Neuronal stem cell (in vitro differentiated cells): ENCODE measurements at regions not wholly inside any gene's neighbourhood (a gene's known extent, or its start where the extent isn't known, plus 50 kb on each side); places are given as distances from the start of the nearest gene placed in this dataset.

ENCODE experiments used
- DNase-seq: peaks from one replicate; pipeline ENCODE4 v3.0.0-alpha.2; 2013; ENCODE audit warnings: low spot score
- H2AFZ ChIP-seq: one replicate; pipeline ENCODE4 v1.6.1; 2013; ENCODE audit warnings: mild to moderate bottlenecking, low read length, inconsistent platforms
- H2AK5ac ChIP-seq: 2 replicates; pipeline ENCODE4 v1.6.1; 2013; ENCODE audit warnings: low read depth, mild to moderate bottlenecking, inconsistent platforms, low read length, moderate library complexity, mixed read lengths
- H2BK120ac ChIP-seq: 2 replicates; pipeline ENCODE4 v1.6.1; 2013; ENCODE audit warnings: low read depth, mild to moderate bottlenecking, inconsistent platforms, low read length, moderate library complexity, mixed read lengths
- H2BK12ac ChIP-seq: one replicate; pipeline ENCODE4 v1.6.1; 2013; ENCODE audit warnings: low read length, inconsistent platforms
- H2BK15ac ChIP-seq: 2 replicates; pipeline ENCODE4 v1.6.1; 2013; ENCODE audit warnings: mild to moderate bottlenecking, low read length, inconsistent platforms, mixed read lengths
- H2BK5ac ChIP-seq: one replicate; pipeline ENCODE4 v1.6.1; 2013; ENCODE audit warnings: inconsistent platforms, mild to moderate bottlenecking, low read length, moderate library complexity
- H3K14ac ChIP-seq: one replicate; pipeline ENCODE4 v1.6.1; 2013; ENCODE audit warnings: low read length, inconsistent platforms
- H3K18ac ChIP-seq: 2 replicates; pipeline ENCODE4 v1.6.1; 2013; ENCODE audit warnings: low read length, inconsistent platforms
- H3K23ac ChIP-seq: 2 replicates; pipeline ENCODE4 v1.6.1; 2013; ENCODE audit warnings: low read depth, mild to moderate bottlenecking, mixed read lengths, low read length, inconsistent platforms; ENCODE audit not compliant: poor library complexity
- H3K27ac ChIP-seq: replicated peaks from 3 replicates; pipeline ENCODE4 v1.5.1; 2013; ENCODE audit warnings: low read length, inconsistent platforms
- H3K27me3 ChIP-seq, 3 experiments: 2 replicates each; pipeline ENCODE4 v1.6.1; 2013; ENCODE audit warnings: low read length in 3 of 3, mild to moderate bottlenecking in 2 of 3, inconsistent platforms in 1 of 3, low read depth in 1 of 3, mixed read lengths in 1 of 3, moderate library complexity in 1 of 3; ENCODE audit not compliant: control insufficient read depth in 3 of 3, insufficient read depth in 3 of 3
- H3K36me3 ChIP-seq, 2 donors: replicated peaks in 1 of 2; 2 replicates each; pipeline ENCODE4 v1.6.1; 2013; ENCODE audit warnings: low read length in 2 of 2; ENCODE audit not compliant: control insufficient read depth in 2 of 2, insufficient read depth in 2 of 2
- H3K4ac ChIP-seq: 2 replicates; pipeline ENCODE4 v1.6.1; 2013; ENCODE audit warnings: inconsistent platforms, mild to moderate bottlenecking, low read length, moderate library complexity
- H3K4me1 ChIP-seq, 2 donors: 1 replicate in 1 of 2; 2 replicates in 1 of 2; pipeline ENCODE4 v1.6.1; 2013; ENCODE audit warnings: low read length in 2 of 2, low read depth in 1 of 2; ENCODE audit not compliant: control insufficient read depth in 2 of 2, insufficient read depth in 1 of 2
- H3K4me2 ChIP-seq: one replicate; pipeline ENCODE4 v1.6.1; 2013; ENCODE audit warnings: mild to moderate bottlenecking, low read length, inconsistent platforms; ENCODE audit not compliant: insufficient read depth, poor library complexity, severe bottlenecking
- H3K4me3 ChIP-seq, 2 donors: 2 replicates each; pipeline ENCODE4 v1.5.1; 2013; ENCODE audit warnings: low read length in 2 of 2, mild to moderate bottlenecking in 2 of 2, inconsistent platforms in 1 of 2, moderate library complexity in 1 of 2
- H3K79me1 ChIP-seq: one replicate; pipeline ENCODE4 v1.6.1; 2013; ENCODE audit warnings: low read depth, mild to moderate bottlenecking, inconsistent platforms, low read length, moderate library complexity
- H3K9ac ChIP-seq: one replicate; pipeline ENCODE4 v1.6.1; 2013; ENCODE audit warnings: mild to moderate bottlenecking, low read depth, low read length, inconsistent platforms; ENCODE audit not compliant: poor library complexity
- H3K9me3 ChIP-seq, 2 donors: replicated peaks in 1 of 2; 2 replicates each; pipeline versions ENCODE3 to v1.6.1; 2013; ENCODE audit warnings: low read length in 2 of 2, mild to moderate bottlenecking in 2 of 2, inconsistent platforms in 1 of 2, low read depth in 1 of 2, mixed read lengths in 1 of 2, moderate library complexity in 1 of 2; ENCODE audit not compliant: control insufficient read depth in 2 of 2, insufficient read depth in 1 of 2
- H4K8ac ChIP-seq: one replicate; pipeline ENCODE4 v1.6.1; 2013; ENCODE audit warnings: low read depth, mild to moderate bottlenecking, inconsistent platforms, low read length, moderate library complexity
- H4K91ac ChIP-seq: one replicate; pipeline ENCODE4 v1.6.1; 2013; ENCODE audit warnings: low read length, low read depth, mild to moderate bottlenecking, inconsistent platforms; ENCODE audit not compliant: poor library complexity
- WGBS, 2 donors: extraction: QIAGEN DNeasy Blood & Tissue Kit; methylation state at CpG; one replicate each; pipeline ENCODE4 v1.1.7; 2013; ENCODE audit warnings: missing lambda C conversion rate in 2 of 2, mixed read lengths in 1 of 2; ENCODE audit not compliant: insufficient read length in 2 of 2, insufficient replicate concordance in 1 of 2; ENCODE audit errors: extremely low coverage in 2 of 2; 5-methylcytosine and 5-hydroxymethylcytosine counted together

DNA sequence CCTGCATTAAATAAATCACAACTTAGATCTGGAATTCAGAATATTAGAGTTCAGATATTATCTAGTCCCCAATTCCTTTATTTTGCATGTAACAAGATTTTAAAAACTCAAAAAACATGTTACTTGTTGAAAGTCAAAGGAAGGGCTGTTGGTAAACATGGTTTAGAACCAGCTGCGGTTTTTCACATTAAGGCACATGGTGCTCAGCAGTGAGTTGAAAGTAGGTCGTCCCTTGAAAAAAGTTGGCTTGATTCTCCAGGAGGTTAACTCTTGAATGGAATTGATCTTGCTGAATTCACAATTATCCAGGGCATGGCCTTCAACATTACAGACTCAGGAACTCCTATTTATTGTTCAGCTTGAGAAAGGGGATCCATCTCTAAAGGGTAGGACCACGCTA, 277.1 kb upstream of the DUSP10 start:
- Histone ChIP-seq H3K18ac (no peak overlapping the region), H3K9me3 (no peaks in the 10 kb centered on the region), H2BK15ac (no peak overlapping the region), H4K8ac (no peak overlapping the region), H2BK12ac (no peak overlapping the region), H3K4ac (no peak overlapping the region), H3K4me1 (no peaks in the 10 kb centered on the region), H3K23ac (no peak overlapping the region), H4K91ac (no peak overlapping the region), H3K9ac (no peak overlapping the region), H3K4me2 (no peak overlapping the region), H3K27me3 (no peaks in the 10 kb centered on the region), H2AK5ac (no peak overlapping the region), H2BK5ac (no peak overlapping the region), H2BK120ac (no peak overlapping the region), H3K27ac (no peak overlapping the region), H2AFZ (no peak overlapping the region), H3K14ac (no peak overlapping the region), H3K36me3 (no peaks in the 10 kb centered on the region), H3K4me3 (no peak overlapping the region), H3K79me1 (no peaks in the 10 kb centered on the region)
- WGBS, 2 donors: no CpG with 5 or more reads among the region's 3 CpGs
- DNase-seq: no peak

DNA sequence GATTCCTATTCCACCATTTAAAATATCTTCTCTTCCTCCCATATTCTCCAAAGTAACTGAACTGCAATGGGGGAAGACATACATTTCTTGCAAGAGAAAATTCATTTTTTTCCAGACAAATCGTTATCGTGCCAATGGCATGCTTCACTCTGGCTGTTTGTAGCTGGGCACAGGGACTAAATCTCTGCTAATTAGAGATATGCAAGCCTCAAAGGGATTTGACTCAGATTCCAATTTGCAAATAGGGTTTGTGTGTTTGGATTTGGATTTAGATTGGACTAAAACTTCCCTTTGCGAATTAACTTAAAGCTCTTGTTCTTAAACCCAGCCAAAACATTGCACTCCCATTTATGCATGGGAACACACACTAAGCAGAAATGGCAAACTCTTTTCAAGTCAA, 276.2 kb upstream of the DUSP10 start:
- H3K14ac ChIP-seq: no peak overlapping the region
- H3K27me3 ChIP-seq: no peaks in the 10 kb centered on the region
- no peak overlapping the region for H2BK120ac ChIP-seq
- H4K91ac ChIP-seq: no peak overlapping the region
- H3K4me3 ChIP-seq: no peak overlapping the region
- H4K8ac ChIP-seq: no peak overlapping the region
- no peak overlapping the region for H2AFZ ChIP-seq
- H2BK12ac ChIP-seq: no peak overlapping the region
- H2BK15ac ChIP-seq: no peak overlapping the region
- no peak for DNase-seq
- H2AK5ac ChIP-seq: no peak overlapping the region
- no CpG with 5 or more reads among the region's 3 CpGs for WGBS, 2 donors
- H3K4me1 ChIP-seq: no peaks in the 10 kb centered on the region
- H3K4ac ChIP-seq: no peak overlapping the region
- no peak overlapping the region for H3K9ac ChIP-seq
- no peak overlapping the region for H3K18ac ChIP-seq
- H3K23ac ChIP-seq: no peak overlapping the region
- H2BK5ac ChIP-seq: no peak overlapping the region
- no peak overlapping the region for H3K4me2 ChIP-seq
- H3K79me1 ChIP-seq: no peaks in the 10 kb centered on the region
- no peaks in the 10 kb centered on the region for H3K36me3 ChIP-seq
- no peak overlapping the region for H3K27ac ChIP-seq
- H3K9me3 ChIP-seq: no peaks in the 10 kb centered on the region

DNA sequence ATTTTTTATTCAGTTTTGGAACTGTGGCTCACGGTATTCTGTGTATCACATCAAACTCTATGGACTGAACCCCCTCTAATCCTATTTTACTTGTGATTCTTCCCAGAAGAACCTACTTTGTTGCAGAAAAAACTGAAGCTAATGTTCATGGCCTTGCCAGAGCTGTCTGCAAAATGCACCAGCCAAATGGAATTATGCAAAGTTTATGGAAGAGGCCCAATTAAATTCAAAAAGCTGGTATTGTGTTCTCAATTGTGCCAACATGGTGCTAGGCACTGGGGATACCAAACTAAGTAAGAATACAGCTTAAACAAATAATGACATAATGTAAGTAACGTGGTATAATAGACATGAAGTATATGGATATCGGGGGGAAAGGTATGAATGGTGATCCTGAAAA, 273.8 kb upstream of the DUSP10 start:
- WGBS, 2 donors: 100% methylated on average over 2 of the region's 3 CpGs; no CpG with 5 or more reads in 1 of the 2 donors
- no peak overlapping the region for H3K18ac ChIP-seq
- no peak overlapping the region for H4K91ac ChIP-seq
- H2AFZ ChIP-seq: no peak overlapping the region
- no peak overlapping the region for H3K14ac ChIP-seq
- H3K79me1 ChIP-seq: no peaks in the 10 kb centered on the region
- DNase-seq: no peak
- no peaks in the 10 kb centered on the region for H3K36me3 ChIP-seq
- H4K8ac ChIP-seq: no peak overlapping the region
- H3K4me2 ChIP-seq: no peak overlapping the region
- H3K4me1 ChIP-seq: no peaks in the 10 kb centered on the region
- H3K9ac ChIP-seq: no peak overlapping the region
- H2BK5ac ChIP-seq: no peak overlapping the region
- no peak overlapping the region for H2BK120ac ChIP-seq
- no peak overlapping the region for H3K23ac ChIP-seq
- H2AK5ac ChIP-seq: no peak overlapping the region
- H3K27me3 ChIP-seq: no peaks in the 10 kb centered on the region
- no peak overlapping the region for H2BK15ac ChIP-seq
- peaks cover 0 to 2% of the 10 kb centered on the region in 2 donors for H3K9me3 ChIP-seq
- H3K27ac ChIP-seq: no peak overlapping the region
- no peak overlapping the region for H2BK12ac ChIP-seq
- no peak overlapping the region for H3K4me3 ChIP-seq
- no peak overlapping the region for H3K4ac ChIP-seq

DNA sequence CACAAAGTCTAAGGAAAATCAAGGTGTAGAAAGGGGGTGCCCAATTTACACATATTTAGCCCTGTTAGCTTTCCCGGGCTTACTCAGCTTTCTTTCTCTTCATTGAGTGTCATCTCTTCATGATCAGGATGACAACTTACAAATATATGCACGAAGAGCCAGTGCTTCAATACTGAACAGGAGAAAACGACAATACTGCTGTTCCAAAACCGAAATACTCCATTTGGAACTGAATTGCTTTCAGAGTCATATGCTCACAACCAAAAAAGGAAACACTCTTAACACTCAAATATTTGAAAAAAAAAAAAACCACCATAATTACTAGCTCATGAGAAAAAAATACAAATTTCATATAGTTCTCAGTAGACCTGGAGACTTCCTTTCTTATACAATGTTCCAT, 272.1 kb upstream of the DUSP10 start:
- Histone ChIP-seq H3K79me1 (no peaks in the 10 kb centered on the region), H2AK5ac (no peak overlapping the region), H3K9ac (no peak overlapping the region), H3K23ac (no peak overlapping the region), H3K4me2 (no peak overlapping the region), H3K27me3 (no peaks in the 10 kb centered on the region), H3K4me3 (no peak overlapping the region), H2AFZ (no peak overlapping the region), H3K36me3 (no peaks in the 10 kb centered on the region), H3K14ac (no peak overlapping the region), H2BK5ac (no peak overlapping the region), H2BK120ac (no peak overlapping the region), H3K27ac (no peak overlapping the region), H3K4ac (no peak overlapping the region), H3K9me3 (peaks cover 0 to 2% of the 10 kb centered on the region in 2 donors), H2BK15ac (no peak overlapping the region), H4K8ac (no peak overlapping the region), H4K91ac (no peak overlapping the region), H3K18ac (no peak overlapping the region), H2BK12ac (no peak overlapping the region), H3K4me1 (no peaks in the 10 kb centered on the region)
- WGBS, 2 donors: no CpG with 5 or more reads among the region's 4 CpGs
- DNase-seq: no peak
